ENCODE measurements at regions not wholly inside any gene's neighbourhood (a gene's known extent, or its start where the extent isn't known, plus 50 kb on each side); places are given as distances from the start of the nearest gene placed in this dataset.

GRCh38 chr13:68292601-68293000, 1062.5 kb upstream of the PCDH9 start:
- H3K4me2 ChIP-seq: no peak overlapping the region
- no peaks in the 10 kb centered on the region for H4K20me1 ChIP-seq (ENCODE audit: insufficient read depth)
- no peaks in the 10 kb centered on the region for H3K79me2 ChIP-seq (ENCODE audit: insufficient read depth)
- H3F3A ChIP-seq (replicated peaks; ENCODE audit: insufficient read depth): no peaks in the 10 kb centered on the region
- CTCF ChIA-PET: no interaction called here
- no peak overlapping the region for H3K9ac ChIP-seq
- no peak overlapping the region for H2AFZ ChIP-seq (ENCODE audit: low read depth)
- 47% methylated on average over 2 of the region's 2 CpGs for WGBS (ENCODE audit: low lambda C conversion rate)
- no peaks in the 10 kb centered on the region for H3K9me3 ChIP-seq
- H3K4me3 ChIP-seq (ENCODE audit: low read depth in 2 of 2, low read length in 1 of 2): no peak overlapping the region
- no peak overlapping the region for H3K27ac ChIP-seq (ENCODE audit: low read depth in 2 of 2, low read length in 1 of 2)
- DNase-seq: no peak
- TF ChIP-seq, protein P1, sequence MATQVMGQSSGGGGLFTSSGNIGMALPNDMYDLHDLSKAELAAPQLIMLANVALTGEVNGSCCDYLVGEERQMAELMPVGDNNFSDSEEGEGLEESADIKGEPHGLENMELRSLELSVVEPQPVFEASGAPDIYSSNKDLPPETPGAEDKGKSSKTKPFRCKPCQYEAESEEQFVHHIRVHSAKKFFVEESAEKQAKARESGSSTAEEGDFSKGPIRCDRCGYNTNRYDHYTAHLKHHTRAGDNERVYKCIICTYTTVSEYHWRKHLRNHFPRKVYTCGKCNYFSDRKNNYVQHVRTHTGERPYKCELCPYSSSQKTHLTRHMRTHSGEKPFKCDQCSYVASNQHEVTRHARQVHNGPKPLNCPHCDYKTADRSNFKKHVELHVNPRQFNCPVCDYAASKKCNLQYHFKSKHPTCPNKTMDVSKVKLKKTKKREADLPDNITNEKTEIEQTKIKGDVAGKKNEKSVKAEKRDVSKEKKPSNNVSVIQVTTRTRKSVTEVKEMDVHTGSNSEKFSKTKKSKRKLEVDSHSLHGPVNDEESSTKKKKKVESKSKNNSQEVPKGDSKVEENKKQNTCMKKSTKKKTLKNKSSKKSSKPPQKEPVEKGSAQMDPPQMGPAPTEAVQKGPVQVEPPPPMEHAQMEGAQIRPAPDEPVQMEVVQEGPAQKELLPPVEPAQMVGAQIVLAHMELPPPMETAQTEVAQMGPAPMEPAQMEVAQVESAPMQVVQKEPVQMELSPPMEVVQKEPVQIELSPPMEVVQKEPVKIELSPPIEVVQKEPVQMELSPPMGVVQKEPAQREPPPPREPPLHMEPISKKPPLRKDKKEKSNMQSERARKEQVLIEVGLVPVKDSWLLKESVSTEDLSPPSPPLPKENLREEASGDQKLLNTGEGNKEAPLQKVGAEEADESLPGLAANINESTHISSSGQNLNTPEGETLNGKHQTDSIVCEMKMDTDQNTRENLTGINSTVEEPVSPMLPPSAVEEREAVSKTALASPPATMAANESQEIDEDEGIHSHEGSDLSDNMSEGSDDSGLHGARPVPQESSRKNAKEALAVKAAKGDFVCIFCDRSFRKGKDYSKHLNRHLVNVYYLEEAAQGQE (IDR thresholded peaks at IDR 0.05; ENCODE audit: low read depth, low read length): no peak
- TF ChIP-seq FOXJ3 (CRISPR knock-in tag; IDR thresholded peaks at IDR 0.05): no peak
- TF ChIP-seq TAF1 (IDR thresholded peaks at IDR 0.05; ENCODE audit: borderline replicate concordance, low read depth, low read length): no peak
- no peak for TF ChIP-seq POLR2AphosphoS5 (IDR thresholded peaks at IDR 0.05; ENCODE audit: low read depth, low read length)
- TF ChIP-seq, protein P2, sequence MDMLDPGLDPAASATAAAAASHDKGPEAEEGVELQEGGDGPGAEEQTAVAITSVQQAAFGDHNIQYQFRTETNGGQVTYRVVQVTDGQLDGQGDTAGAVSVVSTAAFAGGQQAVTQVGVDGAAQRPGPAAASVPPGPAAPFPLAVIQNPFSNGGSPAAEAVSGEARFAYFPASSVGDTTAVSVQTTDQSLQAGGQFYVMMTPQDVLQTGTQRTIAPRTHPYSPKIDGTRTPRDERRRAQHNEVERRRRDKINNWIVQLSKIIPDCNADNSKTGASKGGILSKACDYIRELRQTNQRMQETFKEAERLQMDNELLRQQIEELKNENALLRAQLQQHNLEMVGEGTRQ (IDR thresholded peaks at IDR 0.05; ENCODE audit: borderline replicate concordance, low read depth, low read length): no peak
- TF ChIP-seq ELF1 (IDR thresholded peaks at IDR 0.05): no peak
- no peak for TF ChIP-seq ZBTB33 (IDR thresholded peaks at IDR 0.05; ENCODE audit: borderline replicate concordance, low read depth)
- no peak for TF ChIP-seq MXI1 (IDR thresholded peaks at IDR 0.05; ENCODE audit: low read depth, low read length)
- TF ChIP-seq, protein P3, sequence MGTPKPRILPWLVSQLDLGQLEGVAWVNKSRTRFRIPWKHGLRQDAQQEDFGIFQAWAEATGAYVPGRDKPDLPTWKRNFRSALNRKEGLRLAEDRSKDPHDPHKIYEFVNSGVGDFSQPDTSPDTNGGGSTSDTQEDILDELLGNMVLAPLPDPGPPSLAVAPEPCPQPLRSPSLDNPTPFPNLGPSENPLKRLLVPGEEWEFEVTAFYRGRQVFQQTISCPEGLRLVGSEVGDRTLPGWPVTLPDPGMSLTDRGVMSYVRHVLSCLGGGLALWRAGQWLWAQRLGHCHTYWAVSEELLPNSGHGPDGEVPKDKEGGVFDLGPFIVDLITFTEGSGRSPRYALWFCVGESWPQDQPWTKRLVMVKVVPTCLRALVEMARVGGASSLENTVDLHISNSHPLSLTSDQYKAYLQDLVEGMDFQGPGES (IDR thresholded peaks at IDR 0.05; ENCODE audit: low read depth, low read length): no peak
- TF ChIP-seq MEF2A (IDR thresholded peaks at IDR 0.05; ENCODE audit: borderline replicate concordance, low read depth): no peak
- TF ChIP-seq EP300 (IDR thresholded peaks at IDR 0.05; ENCODE audit: borderline replicate concordance in 1 of 2, low read depth in 1 of 2, low read length in 1 of 2): no peak
- TF ChIP-seq, protein P4, sequence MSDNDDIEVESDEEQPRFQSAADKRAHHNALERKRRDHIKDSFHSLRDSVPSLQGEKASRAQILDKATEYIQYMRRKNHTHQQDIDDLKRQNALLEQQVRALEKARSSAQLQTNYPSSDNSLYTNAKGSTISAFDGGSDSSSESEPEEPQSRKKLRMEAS (IDR thresholded peaks at IDR 0.05; ENCODE audit: low read depth): no peak
- no peak for TF ChIP-seq RAD21 (IDR thresholded peaks at IDR 0.05; ENCODE audit: low read length)
- TF ChIP-seq JUND (IDR thresholded peaks at IDR 0.05): no peak
- no peak for TF ChIP-seq FOXM1 (IDR thresholded peaks at IDR 0.05; ENCODE audit: low read depth)
- no peak for TF ChIP-seq USF1 (IDR thresholded peaks at IDR 0.05; ENCODE audit: borderline replicate concordance, low read depth)
- TF ChIP-seq RCOR1 (IDR thresholded peaks at IDR 0.05; ENCODE audit: low read length): no peak
- TF ChIP-seq GATA2 (CRISPR knock-in tag; IDR thresholded peaks at IDR 0.05): no peak
- TF ChIP-seq NRF1 (IDR thresholded peaks at IDR 0.05; ENCODE audit: low read depth, low read length): no peak
- no peaks in the 10 kb centered on the region; a peak in 1 of 4 replicates for H3K4me1 ChIP-seq (ENCODE audit: control insufficient read depth in 1 of 2, insufficient read depth in 2 of 2, low read depth in 1 of 2, low read length in 1 of 2)
- no peaks in the 10 kb centered on the region for H3K27me3 ChIP-seq (ENCODE audit: insufficient read depth)
- POLR2A ChIA-PET: no interaction called here
- no peaks in the 10 kb centered on the region for H3K36me3 ChIP-seq (replicated peaks in 1 of 2; ENCODE audit: control insufficient read depth in 1 of 2, insufficient read depth in 2 of 2, low read length in 1 of 2)
- H3K9me2 ChIP-seq: no peaks in the 10 kb centered on the region

Data from SK-N-SH (cell line).